ENCODE measurements at regions not wholly inside any gene's neighbourhood (a gene's known extent, or its start where the extent isn't known, plus 50 kb on each side); places are given as distances from the start of the nearest gene placed in this dataset.
"Not testable (repeated sequence)": the region's sequence is repeated elsewhere in the genome, so short reads cannot be mapped to it uniquely, and the experiment has no call there.

DNA sequence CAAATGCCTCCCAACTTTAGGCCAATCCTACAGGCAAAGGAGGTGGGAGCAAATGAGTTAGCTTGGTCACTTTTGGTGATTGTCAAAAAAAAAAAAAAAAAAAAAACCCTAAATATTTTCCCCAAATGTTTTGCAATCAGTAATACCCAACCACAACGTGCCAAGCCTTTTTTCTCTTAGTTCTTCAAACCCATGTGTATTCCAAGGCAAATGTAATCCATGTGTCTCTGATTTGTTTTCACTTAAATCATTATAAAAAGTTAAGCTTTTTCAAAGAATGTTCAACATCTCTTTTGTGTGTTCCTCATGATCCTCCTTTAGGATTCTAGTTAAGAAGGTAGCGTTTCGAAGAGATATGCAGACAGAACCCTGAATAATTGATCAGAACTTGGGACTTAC is 328.4 kb downstream of the PAPSS1 start:
- DNase-seq (ENCODE audit: low read depth in 2 of 2): no peak

- DNase-seq (ENCODE audit: low read depth in 2 of 2): no peak
Measured at GRCh38 chr4:107391009-107391629, 328.9 kb downstream of the PAPSS1 start.

- no peak for DNase-seq (ENCODE audit: low read depth in 2 of 2)
Measured at GRCh38 chr4:107389965-107390364, 330.1 kb downstream of the PAPSS1 start.

GRCh38 chr4:107388736-107389274 is 331.2 kb downstream of the PAPSS1 start:
- no peak for DNase-seq (ENCODE audit: low read depth in 2 of 2)

GRCh38 chr4:107380836-107381438 is 339.1 kb downstream of the PAPSS1 start:
- no peak for DNase-seq (ENCODE audit: low read depth in 2 of 2)

GRCh38 chr4:107380190-107380589 is 339.8 kb downstream of the PAPSS1 start:
- DNase-seq (ENCODE audit: low read depth in 2 of 2): no peak

GRCh38 chr4:107379054-107379869 is 340.8 kb downstream of the PAPSS1 start:
- peak; percentile 23 to 26 for DNase-seq (ENCODE audit: low read depth in 2 of 2)

GRCh38 chr4:107376293-107376692 is 340.2 kb upstream of the DKK2 start:
- DNase-seq (ENCODE audit: low read depth in 2 of 2): no peak

GRCh38 chr4:107366900-107367299 is 330.8 kb upstream of the DKK2 start:
- DNase-seq (ENCODE audit: low read depth in 2 of 2): no peak

DNA sequence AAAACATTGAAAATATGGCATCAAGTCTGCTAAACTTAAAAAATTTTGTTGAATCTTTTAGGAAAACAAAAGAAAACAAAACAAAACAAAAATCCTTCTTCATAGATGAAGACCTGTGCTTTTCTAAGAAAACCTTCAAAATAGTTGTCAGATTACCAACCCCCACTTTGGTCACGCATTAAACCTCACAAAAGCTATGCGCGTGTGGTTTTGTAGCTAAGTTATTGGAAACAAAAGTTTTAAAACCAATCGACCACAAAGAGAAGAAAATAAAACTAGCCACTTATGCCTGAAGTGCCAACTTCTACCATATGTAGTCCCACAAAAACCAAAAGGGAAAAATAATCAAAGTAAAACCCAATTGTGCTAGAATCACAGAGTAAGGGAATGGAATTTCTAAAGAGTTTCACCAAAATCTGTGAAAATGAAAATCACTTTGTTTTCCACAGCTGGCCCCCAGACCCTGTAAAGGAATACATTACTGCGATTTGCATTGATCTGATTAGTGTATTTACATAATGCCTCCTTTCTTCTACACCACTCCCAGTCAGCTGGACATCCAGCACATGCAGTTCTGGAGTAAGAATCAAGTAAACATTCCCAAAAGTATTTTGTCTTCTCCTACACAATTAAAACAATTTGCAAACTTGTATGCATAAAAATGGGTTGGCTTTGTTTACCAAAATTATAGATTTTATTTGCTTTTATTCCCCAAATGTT is 330.1 kb upstream of the DKK2 start:
- no peak for DNase-seq (ENCODE audit: low read depth in 2 of 2)

GRCh38 chr4:107363125-107363524 is 327.0 kb upstream of the DKK2 start:
- DNase-seq (ENCODE audit: low read depth in 2 of 2): no peak

GRCh38 chr4:107359208-107359607 is 323.1 kb upstream of the DKK2 start:
- DNase-seq (ENCODE audit: low read depth in 2 of 2): no peak

- DNase-seq (ENCODE audit: low read depth in 2 of 2): not testable (repeated sequence)
Measured at GRCh38 chr4:107354304-107354703, 318.2 kb upstream of the DKK2 start.

GRCh38 chr4:107351196-107351595 is 315.1 kb upstream of the DKK2 start:
- DNase-seq (ENCODE audit: low read depth in 2 of 2): no peak

DNA sequence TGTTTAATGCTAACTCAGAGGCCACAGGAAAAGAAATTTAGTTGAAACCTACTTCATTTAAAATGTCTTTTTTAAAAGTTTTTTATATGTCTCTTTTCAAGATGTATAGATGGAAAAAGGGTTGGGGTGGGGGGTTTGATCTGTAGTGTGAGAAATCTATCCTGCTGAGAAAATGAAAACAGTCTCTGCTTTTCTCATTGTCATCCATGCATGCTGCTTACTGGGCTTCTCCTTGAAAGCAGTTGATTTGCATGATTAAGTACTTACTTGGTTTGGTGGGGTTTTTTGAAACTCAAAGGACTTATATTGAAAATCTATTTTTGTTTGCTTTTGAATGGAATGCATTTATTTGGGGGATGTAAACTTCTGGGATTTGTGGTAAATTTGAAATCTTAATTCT is 313.6 kb upstream of the DKK2 start:
- no peak for DNase-seq (ENCODE audit: low read depth in 2 of 2)

GRCh38 chr4:107349266-107349665 is 313.2 kb upstream of the DKK2 start:
- DNase-seq (ENCODE audit: low read depth in 2 of 2): peak; percentile 29 to 45

DNA sequence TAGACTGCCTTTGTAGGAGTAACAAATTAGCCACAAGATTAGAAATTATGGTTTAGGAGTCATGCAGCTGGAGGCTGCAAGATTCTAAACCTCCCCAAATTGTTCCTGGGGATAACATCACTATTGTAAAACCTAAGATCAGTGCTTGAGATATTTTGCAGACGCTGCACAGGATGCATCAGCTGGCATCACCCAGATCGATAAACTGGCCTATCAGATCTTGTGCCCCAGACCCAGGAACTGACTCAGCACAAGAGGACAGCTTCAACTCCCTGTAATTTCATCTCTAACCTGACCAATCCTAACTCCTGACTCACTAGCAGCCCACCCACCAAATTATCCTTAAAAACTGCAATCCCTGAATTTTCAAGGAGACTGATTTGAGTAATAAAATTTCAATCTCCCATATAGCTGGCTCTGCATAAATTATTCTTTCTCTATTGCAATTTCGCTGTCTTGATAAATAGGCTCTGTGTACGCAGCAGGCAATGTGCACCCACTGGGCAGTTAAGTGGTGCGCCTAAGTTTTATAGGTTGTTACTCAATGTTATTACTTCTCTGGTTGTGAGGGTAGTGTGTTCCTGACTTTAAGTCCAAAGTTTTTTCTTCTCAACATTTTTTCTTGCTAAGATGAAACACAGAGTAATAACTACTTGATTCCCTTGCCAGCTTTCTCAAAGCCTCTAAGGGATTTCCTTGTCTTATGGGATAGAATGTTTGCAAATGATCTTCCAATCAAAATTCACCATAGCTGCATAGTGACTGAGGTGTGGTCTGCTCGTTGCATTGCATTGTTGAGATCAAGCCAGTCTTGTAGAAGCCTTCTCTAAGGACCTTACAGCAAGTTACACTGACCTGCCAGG is 312.3 kb upstream of the DKK2 start:
- no peak for DNase-seq (ENCODE audit: low read depth in 2 of 2)

DNA sequence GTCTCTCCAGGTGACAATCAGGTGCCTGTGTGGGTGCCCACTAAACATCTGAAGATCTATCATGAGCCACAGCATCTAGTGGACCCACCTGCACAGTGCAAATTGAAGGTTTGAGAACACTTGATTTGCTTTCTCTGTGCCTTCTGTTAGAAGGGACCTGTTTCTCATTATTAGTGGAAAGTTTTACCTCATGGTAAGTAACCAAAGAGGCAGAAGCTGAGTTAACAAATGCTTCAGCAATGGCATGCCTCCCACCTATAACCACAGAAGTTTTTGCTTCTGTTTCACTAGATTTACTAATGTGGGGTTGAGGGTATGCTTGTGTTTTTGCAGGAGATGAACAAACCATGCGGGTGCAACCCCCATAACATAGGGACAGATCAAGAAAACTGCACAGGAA is 297.4 kb upstream of the DKK2 start:
- DNase-seq (ENCODE audit: low read depth in 2 of 2): no peak

GRCh38 chr4:107332656-107333055 is 296.5 kb upstream of the DKK2 start:
- DNase-seq (ENCODE audit: low read depth in 2 of 2): not testable (repeated sequence)

DNA sequence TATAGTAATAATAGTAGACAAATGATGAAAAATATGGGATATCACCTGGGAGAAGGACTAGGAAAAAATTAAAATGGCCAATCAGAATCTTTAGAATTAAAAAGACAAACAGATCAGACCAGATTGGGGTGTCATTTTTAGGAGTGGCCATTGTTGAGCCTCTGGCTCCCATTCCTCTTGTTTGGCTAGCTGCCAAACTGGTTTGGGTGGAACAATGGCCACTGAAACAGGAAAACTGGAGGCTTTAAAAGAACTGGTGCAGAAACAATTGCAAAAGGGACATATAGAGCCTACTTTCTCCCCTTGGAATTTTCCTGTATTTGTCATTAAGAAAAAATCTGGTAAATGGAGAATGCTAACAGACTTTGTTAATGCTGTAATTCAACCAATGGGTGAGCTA is 294.8 kb upstream of the DKK2 start:
- DNase-seq (ENCODE audit: low read depth in 2 of 2): no peak

DNA sequence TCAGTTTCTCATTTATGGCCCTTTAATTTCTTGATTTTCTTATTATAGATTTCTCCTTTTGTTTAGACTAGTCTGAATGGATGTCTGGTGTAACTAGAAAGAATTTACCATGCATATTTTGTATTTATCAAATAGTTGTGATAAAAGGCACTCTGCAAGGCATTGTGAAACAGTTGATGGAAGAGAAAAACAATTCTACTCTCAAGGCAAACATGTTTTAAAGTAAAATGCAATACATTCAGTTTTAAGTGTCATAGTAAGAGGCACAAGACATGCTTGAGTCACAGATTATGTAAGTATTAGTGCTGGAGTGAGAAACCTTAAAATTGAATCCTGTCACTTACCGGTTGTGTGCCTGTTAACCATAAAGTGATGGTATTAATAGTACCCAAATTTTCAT is 283.3 kb upstream of the DKK2 start:
- DNase-seq (ENCODE audit: low read depth in 2 of 2): no peak

All from fibroblast of skin of left biceps (primary cell).